Activated naive CD4-positive, alpha-beta T cell (primary cell): ENCODE measurements at regions not wholly inside any gene's neighbourhood (a gene's known extent, or its start where the extent isn't known, plus 50 kb on each side); places are given as distances from the start of the nearest gene placed in this dataset.
"Not testable (repeated sequence)": the region's sequence is repeated elsewhere in the genome, so short reads cannot be mapped to it uniquely, and the experiment has no call there.

Experiments
- DNase-seq, 4 experiments: peaks; one replicate each; lab custom pipeline; 2025; lab: John Stamatoyannopoulos, UW

- not testable (repeated sequence) for DNase-seq
These were observed 162.8 kb upstream of the GJE1 start for GRCh38 chr6:141969768-141970415.

GRCh38 chr6:141969201-141969600, 163.5 kb upstream of the GJE1 start:
- DNase-seq = no peak

GRCh38 chr6:141968632-141969031, 164.1 kb upstream of the GJE1 start:
- DNase-seq = no peak

GRCh38 chr6:141965016-141965545, 167.6 kb upstream of the GJE1 start:
- DNase-seq = no peak

- no peak for DNase-seq
These were observed 169.0 kb upstream of the GJE1 start for GRCh38 chr6:141963543-141964295.

GRCh38 chr6:141957271-141957670, 175.5 kb upstream of the GJE1 start:
- DNase-seq = no peak

GRCh38 chr6:141956868-141957267, 175.9 kb upstream of the GJE1 start:
- no peak for DNase-seq

- DNase-seq = no peak
These were observed 176.5 kb upstream of the GJE1 start for GRCh38 chr6:141956046-141956761.

- no peak for DNase-seq
These were observed 179.7 kb upstream of the GJE1 start for GRCh38 chr6:141953072-141953471.

- DNase-seq = no peak
These were observed 186.2 kb upstream of the GJE1 start for GRCh38 chr6:141946502-141946901.

- no peak for DNase-seq
These were observed 194.1 kb upstream of the GJE1 start for GRCh38 chr6:141938664-141939063.

- no peak for DNase-seq
These were observed 200.0 kb upstream of the GJE1 start for GRCh38 chr6:141932685-141933084.

GRCh38 chr6:141926200-141926900, 206.4 kb upstream of the GJE1 start:
- DNase-seq = not testable (repeated sequence)

- no peak for DNase-seq
These were observed 207.7 kb upstream of the GJE1 start for GRCh38 chr6:141925001-141925400.

- no peak for DNase-seq
These were observed 209.8 kb upstream of the GJE1 start for GRCh38 chr6:141922898-141923297.

GRCh38 chr6:141916682-141917505, 215.8 kb upstream of the GJE1 start:
- not testable (repeated sequence) for DNase-seq

GRCh38 chr6:141914646-141915045, 218.1 kb upstream of the GJE1 start:
- DNase-seq = no peak

GRCh38 chr6:141906569-141907080, 226.1 kb upstream of the GJE1 start:
- DNase-seq = no peak

- no peak for DNase-seq
These were observed 242.1 kb upstream of the GJE1 start for GRCh38 chr6:141890661-141891060.

- no peak for DNase-seq
These were observed 247.9 kb upstream of the GJE1 start for GRCh38 chr6:141884850-141885249.

- no peak for DNase-seq
These were observed 254.0 kb upstream of the GJE1 start for GRCh38 chr6:141878686-141879085.
